GM23338 (cell line): ENCODE measurements at regions not wholly inside any gene's neighbourhood (a gene's known extent, or its start where the extent isn't known, plus 50 kb on each side); places are given as distances from the start of the nearest gene placed in this dataset.
A peak's percentile ranks its signal among the peaks of the same experiment; 100 is the strongest.

Experiments used
- ATAC-seq: fragments of 200-7000 bp; cut with Tn5 transposase; 3 replicates; pipeline ENCODE4 v1.9.1; 2020
- DNase-seq: peaks from one replicate; pipeline ENCODE4 v3.0.0-alpha.2; 2015; ENCODE audit warnings: low spot score
- H2AFZ ChIP-seq: fragments of 200-600 bp; sonication (generic); 2 replicates; pipeline ENCODE4 v1.8.0; 2016; ENCODE audit warnings: antibody characterized with exemption, mild to moderate bottlenecking, moderate library complexity
- H3F3A ChIP-seq: fragments of 200-600 bp; sonication (generic); replicated peaks from 2 replicates; pipeline ENCODE4 v1.8.0; 2017; ENCODE audit warnings: antibody characterized with exemption, mixed run types, low read depth
- H3K27ac ChIP-seq: fragments of 200-600 bp; sonication (generic); 2 replicates; pipeline ENCODE4 v1.6.1; 2016; ENCODE audit warnings: low read depth
- H3K27me3 ChIP-seq: fragments of 200-600 bp; sonication (generic); 2 replicates; pipeline ENCODE4 v1.8.0; 2016; ENCODE audit warnings: mild to moderate bottlenecking, mixed run types, moderate library complexity; ENCODE audit not compliant: insufficient read depth
- H3K36me3 ChIP-seq: fragments of 200-600 bp; sonication (generic); 2 replicates; pipeline ENCODE4 v1.8.0; 2016; ENCODE audit warnings: mild to moderate bottlenecking; ENCODE audit not compliant: insufficient read depth
- H3K4me1 ChIP-seq: fragments of 200-600 bp; sonication (generic); 2 replicates; pipeline ENCODE4 v1.8.0; 2016; ENCODE audit warnings: mild to moderate bottlenecking, moderate library complexity; ENCODE audit not compliant: insufficient read depth
- H3K4me2 ChIP-seq: fragments of 200-600 bp; sonication (generic); 2 replicates; pipeline ENCODE4 v1.7.1; 2017; ENCODE audit warnings: mixed run types
- H3K4me3 ChIP-seq: fragments of 200-600 bp; sonication (generic); 2 replicates; pipeline ENCODE4 v1.6.1; 2016; ENCODE audit warnings: mixed run types
- H3K79me2 ChIP-seq: fragments of 200-600 bp; sonication (generic); replicated peaks from 2 replicates; pipeline ENCODE4 v1.8.0; 2017; ENCODE audit warnings: mild to moderate bottlenecking; ENCODE audit not compliant: insufficient read depth
- H3K9me2 ChIP-seq: fragments of 200-600 bp; sonication (generic); 2 replicates; pipeline ENCODE4 v1.8.0; 2017; ENCODE audit not compliant: insufficient read depth
- H4K20me1 ChIP-seq: fragments of 200-600 bp; sonication (generic); replicated peaks from 2 replicates; pipeline ENCODE4 v1.8.0; 2017; ENCODE audit warnings: mild to moderate bottlenecking; ENCODE audit not compliant: insufficient read depth
- H3K27ac Mint-ChIP-seq: 2 replicates; pipeline ENCODE4 v1.8.0; 2020; ENCODE audit warnings: inconsistent platforms, mild to moderate bottlenecking, moderate library complexity, mixed read lengths
- H3K27me3 Mint-ChIP-seq: 3 replicates; pipeline ENCODE4 v1.8.0; 2022; ENCODE audit warnings: low read depth, mild to moderate bottlenecking, moderate library complexity, mixed read lengths, inconsistent platforms; ENCODE audit not compliant: insufficient read depth, poor library complexity
- H3K36me3 Mint-ChIP-seq: 3 replicates; pipeline ENCODE4 v1.8.0; 2021; ENCODE audit warnings: low read depth, mild to moderate bottlenecking, inconsistent platforms, moderate library complexity, mixed read lengths
- H3K4me1 Mint-ChIP-seq: 3 replicates; pipeline ENCODE4 v1.8.0; 2020; ENCODE audit warnings: mild to moderate bottlenecking, inconsistent platforms, mixed read lengths
- H3K4me3 Mint-ChIP-seq: 3 replicates; pipeline ENCODE4 v1.8.0; 2021; ENCODE audit warnings: moderate library complexity, mild to moderate bottlenecking, inconsistent platforms, mixed read lengths
- H3K9me3 Mint-ChIP-seq: 3 replicates; pipeline ENCODE4 v1.8.0; 2020; ENCODE audit warnings: moderate library complexity, mild to moderate bottlenecking, inconsistent platforms, mixed read lengths
- CREB1 ChIP-seq: fragments of 250-450 bp; sonication (Bioruptor Pico); IDR thresholded peaks from 2 replicates; pipeline ENCODE4 v1.5.0; 2020; ENCODE audit warnings: low read depth, mild to moderate bottlenecking, moderate library complexity
- EZH2 ChIP-seq: fragments of 200-600 bp; sonication (generic); IDR thresholded peaks from one replicate; pipeline ENCODE4 v1.8.0; 2017; ENCODE audit warnings: antibody characterized with exemption, mild to moderate bottlenecking, low read depth; ENCODE audit not compliant: unreplicated experiment
- EZH2phosphoT487 ChIP-seq: fragments of 200-600 bp; sonication (generic); IDR thresholded peaks from one replicate; pipeline ENCODE4 v1.8.1; 2018; ENCODE audit warnings: antibody characterized with exemption; ENCODE audit not compliant: unreplicated experiment
- JUNB ChIP-seq: IDR thresholded peaks from one replicate; pipeline ENCODE4 v1.6.1; 2016; ENCODE audit warnings: antibody characterized with exemption; ENCODE audit not compliant: unreplicated experiment
- NANOG ChIP-seq: IDR thresholded peaks from 2 replicates; pipeline ENCODE4 v1.6.1; 2016; ENCODE audit warnings: antibody characterized with exemption, borderline replicate concordance
- POLR2AphosphoS5 ChIP-seq: IDR thresholded peaks from 2 replicates; pipeline ENCODE4 v1.6.1; 2016; ENCODE audit warnings: antibody characterized with exemption, low read depth
- STAT1 ChIP-seq: IDR thresholded peaks from one replicate; pipeline ENCODE4 v1.6.1; 2016; ENCODE audit warnings: antibody characterized with exemption; ENCODE audit not compliant: unreplicated experiment
- ZNF114 ChIP-seq: fragments of 250-450 bp; sonication (Bioruptor Pico); IDR thresholded peaks from 2 replicates; pipeline ENCODE4 v1.5.0; 2020; ENCODE audit warnings: mild to moderate bottlenecking, moderate library complexity
- ZNF331 ChIP-seq: fragments of 250-450 bp; sonication (Bioruptor Pico); IDR thresholded peaks from 2 replicates; pipeline ENCODE4 v1.5.0; 2020; ENCODE audit warnings: low read depth, mild to moderate bottlenecking, moderate library complexity
- TF ChIP-seq, protein P1 (sequence below), 2 experiments: fragments of 200-600 bp in 1 of 2; sonication (generic) in 1 of 2; conservative IDR thresholded peaks; 2 replicates each; pipeline versions ENCODE4 v1.5.1 to v1.6.1; 2016 to 2017; ENCODE audit warnings: antibody characterized with exemption in 2 of 2, low read depth in 2 of 2, mild to moderate bottlenecking in 2 of 2, moderate library complexity in 1 of 2
- TF ChIP-seq, protein P2 (sequence below): IDR thresholded peaks from one replicate; pipeline ENCODE4 v1.6.1; 2018; ENCODE audit warnings: antibody characterized with exemption; ENCODE audit not compliant: unreplicated experiment

DNA sequence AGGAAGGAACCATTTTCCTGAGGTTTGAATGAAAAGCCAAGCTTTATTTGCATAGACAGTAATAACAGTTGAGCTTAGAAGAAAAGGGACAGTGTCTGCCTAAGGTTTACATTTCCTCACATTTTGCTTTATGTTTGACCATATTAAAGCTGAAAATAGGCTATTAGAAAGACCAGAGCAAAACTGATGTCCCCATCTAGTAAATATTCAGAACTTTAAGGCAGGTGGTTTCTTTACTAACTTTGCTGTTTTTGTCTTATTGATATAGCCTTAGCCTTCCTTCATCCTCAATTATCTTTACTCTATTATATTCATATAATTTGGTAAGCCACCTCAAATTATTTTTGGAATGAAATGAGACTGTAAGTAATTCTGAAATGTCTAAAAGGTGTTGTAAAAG is 53.6 kb upstream of the LAPTM5 start:
- peaks cover 30% of the 10 kb centered on the region for H3K4me1 Mint-ChIP-seq
- no peak overlapping the region for H3K27ac Mint-ChIP-seq
- no peaks in the 10 kb centered on the region for H3K79me2 ChIP-seq
- no peaks in the 10 kb centered on the region for H4K20me1 ChIP-seq
- no peak overlapping the region for H3K4me3 ChIP-seq
- peaks cover 22% of the 10 kb centered on the region for H3K4me1 ChIP-seq
- H3F3A ChIP-seq = no peaks in the 10 kb centered on the region
- no peaks in the 10 kb centered on the region for H3K36me3 ChIP-seq
- no peaks in the 10 kb centered on the region for H3K9me2 ChIP-seq
- TF ChIP-seq EZH2 (no peak), ZNF331 (CRISPR knock-in tag) (no peak), EZH2phosphoT487 (no peak), NANOG (no peak), JUNB (no peak)
- TF ChIP-seq, protein P1, sequence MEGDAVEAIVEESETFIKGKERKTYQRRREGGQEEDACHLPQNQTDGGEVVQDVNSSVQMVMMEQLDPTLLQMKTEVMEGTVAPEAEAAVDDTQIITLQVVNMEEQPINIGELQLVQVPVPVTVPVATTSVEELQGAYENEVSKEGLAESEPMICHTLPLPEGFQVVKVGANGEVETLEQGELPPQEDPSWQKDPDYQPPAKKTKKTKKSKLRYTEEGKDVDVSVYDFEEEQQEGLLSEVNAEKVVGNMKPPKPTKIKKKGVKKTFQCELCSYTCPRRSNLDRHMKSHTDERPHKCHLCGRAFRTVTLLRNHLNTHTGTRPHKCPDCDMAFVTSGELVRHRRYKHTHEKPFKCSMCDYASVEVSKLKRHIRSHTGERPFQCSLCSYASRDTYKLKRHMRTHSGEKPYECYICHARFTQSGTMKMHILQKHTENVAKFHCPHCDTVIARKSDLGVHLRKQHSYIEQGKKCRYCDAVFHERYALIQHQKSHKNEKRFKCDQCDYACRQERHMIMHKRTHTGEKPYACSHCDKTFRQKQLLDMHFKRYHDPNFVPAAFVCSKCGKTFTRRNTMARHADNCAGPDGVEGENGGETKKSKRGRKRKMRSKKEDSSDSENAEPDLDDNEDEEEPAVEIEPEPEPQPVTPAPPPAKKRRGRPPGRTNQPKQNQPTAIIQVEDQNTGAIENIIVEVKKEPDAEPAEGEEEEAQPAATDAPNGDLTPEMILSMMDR (conservative IDR thresholded peaks at IDR 0.05; ENCODE audit: low read depth in 2 of 2) = no peak
- DNase-seq (no peak), ATAC-seq (no peak)
- H3K9me3 Mint-ChIP-seq = no peaks in the 10 kb centered on the region
- H3K4me2 ChIP-seq = no peak overlapping the region
- no peaks in the 10 kb centered on the region for H3K27me3 ChIP-seq
- H3K4me3 Mint-ChIP-seq = no peak overlapping the region
- H3K27ac ChIP-seq = no peak overlapping the region
- peaks cover 8% of the 10 kb centered on the region for H3K27me3 Mint-ChIP-seq
- H2AFZ ChIP-seq = peak overlapping the region; percentile 10; the same call in 1 of the 2 replicates
- H3K36me3 Mint-ChIP-seq = no peaks in the 10 kb centered on the region

DNA sequence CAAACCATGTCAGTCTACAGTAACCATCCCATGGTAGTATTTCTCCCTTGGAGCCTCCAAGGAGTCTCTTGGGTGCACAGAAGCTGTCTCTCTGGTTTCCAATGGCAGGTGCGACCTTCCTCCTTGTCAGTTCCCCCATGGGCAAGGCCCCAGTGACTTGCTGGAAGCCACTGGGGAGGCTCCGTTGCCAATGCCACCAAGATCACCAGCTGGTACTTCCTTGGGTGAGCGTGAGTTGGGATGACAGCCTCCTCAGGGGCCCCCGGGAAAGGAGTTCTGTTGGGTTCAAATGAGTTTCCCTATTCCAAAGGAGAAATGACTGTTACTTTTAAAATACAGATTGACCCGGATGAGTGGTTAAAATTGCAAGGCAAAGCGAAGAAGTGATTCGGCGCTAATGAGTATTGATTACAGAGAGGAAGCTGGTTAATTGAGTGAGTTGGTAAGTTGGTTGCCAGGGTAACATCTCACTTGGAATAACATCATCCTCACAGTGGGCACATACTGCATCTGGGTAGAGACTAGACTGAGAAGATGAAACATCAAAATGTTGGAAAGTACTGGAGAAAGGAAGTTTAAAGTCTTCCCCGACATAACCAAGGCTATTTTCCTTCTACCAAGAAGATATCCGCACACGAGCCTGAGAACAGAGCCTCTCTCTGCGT is 53.0 kb upstream of the LAPTM5 start:
- no peaks in the 10 kb centered on the region for H3K36me3 Mint-ChIP-seq
- H3K27me3 Mint-ChIP-seq = peaks cover 8% of the 10 kb centered on the region
- H3K4me1 ChIP-seq = peaks cover 18% of the 10 kb centered on the region
- no peaks in the 10 kb centered on the region for H3F3A ChIP-seq
- DNase-seq (no peak), ATAC-seq (no peak)
- H3K4me3 ChIP-seq = no peak overlapping the region
- no peaks in the 10 kb centered on the region for H3K36me3 ChIP-seq
- no peaks in the 10 kb centered on the region for H3K79me2 ChIP-seq
- peaks cover 36% of the 10 kb centered on the region for H3K4me1 Mint-ChIP-seq
- H3K27ac Mint-ChIP-seq = no peak overlapping the region
- no peak overlapping the region for H3K27ac ChIP-seq
- H3K4me3 Mint-ChIP-seq = no peak overlapping the region
- no peaks in the 10 kb centered on the region for H3K9me3 Mint-ChIP-seq
- H3K9me2 ChIP-seq = no peaks in the 10 kb centered on the region
- H3K27me3 ChIP-seq = no peaks in the 10 kb centered on the region
- no peaks in the 10 kb centered on the region for H4K20me1 ChIP-seq
- peak overlapping the region; percentile 10; the same call in 1 of the 2 replicates for H2AFZ ChIP-seq
- H3K4me2 ChIP-seq = peak overlapping the region; percentile 48; the same call in 1 of the 2 replicates
- TF ChIP-seq ZNF114 (CRISPR knock-in tag) (no peak), EZH2phosphoT487 (no peak), POLR2AphosphoS5 (no peak), NANOG (no peak), JUNB (no peak), EZH2 (no peak), CREB1 (CRISPR knock-in tag) (no peak), STAT1 (no peak)
- TF ChIP-seq, protein P2, sequence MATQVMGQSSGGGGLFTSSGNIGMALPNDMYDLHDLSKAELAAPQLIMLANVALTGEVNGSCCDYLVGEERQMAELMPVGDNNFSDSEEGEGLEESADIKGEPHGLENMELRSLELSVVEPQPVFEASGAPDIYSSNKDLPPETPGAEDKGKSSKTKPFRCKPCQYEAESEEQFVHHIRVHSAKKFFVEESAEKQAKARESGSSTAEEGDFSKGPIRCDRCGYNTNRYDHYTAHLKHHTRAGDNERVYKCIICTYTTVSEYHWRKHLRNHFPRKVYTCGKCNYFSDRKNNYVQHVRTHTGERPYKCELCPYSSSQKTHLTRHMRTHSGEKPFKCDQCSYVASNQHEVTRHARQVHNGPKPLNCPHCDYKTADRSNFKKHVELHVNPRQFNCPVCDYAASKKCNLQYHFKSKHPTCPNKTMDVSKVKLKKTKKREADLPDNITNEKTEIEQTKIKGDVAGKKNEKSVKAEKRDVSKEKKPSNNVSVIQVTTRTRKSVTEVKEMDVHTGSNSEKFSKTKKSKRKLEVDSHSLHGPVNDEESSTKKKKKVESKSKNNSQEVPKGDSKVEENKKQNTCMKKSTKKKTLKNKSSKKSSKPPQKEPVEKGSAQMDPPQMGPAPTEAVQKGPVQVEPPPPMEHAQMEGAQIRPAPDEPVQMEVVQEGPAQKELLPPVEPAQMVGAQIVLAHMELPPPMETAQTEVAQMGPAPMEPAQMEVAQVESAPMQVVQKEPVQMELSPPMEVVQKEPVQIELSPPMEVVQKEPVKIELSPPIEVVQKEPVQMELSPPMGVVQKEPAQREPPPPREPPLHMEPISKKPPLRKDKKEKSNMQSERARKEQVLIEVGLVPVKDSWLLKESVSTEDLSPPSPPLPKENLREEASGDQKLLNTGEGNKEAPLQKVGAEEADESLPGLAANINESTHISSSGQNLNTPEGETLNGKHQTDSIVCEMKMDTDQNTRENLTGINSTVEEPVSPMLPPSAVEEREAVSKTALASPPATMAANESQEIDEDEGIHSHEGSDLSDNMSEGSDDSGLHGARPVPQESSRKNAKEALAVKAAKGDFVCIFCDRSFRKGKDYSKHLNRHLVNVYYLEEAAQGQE = no peak
- TF ChIP-seq, protein P1 (conservative IDR thresholded peaks at IDR 0.05; ENCODE audit: low read depth in 2 of 2) = no peak
